ENCODE measurements at regions not wholly inside any gene's neighbourhood (a gene's known extent, or its start where the extent isn't known, plus 50 kb on each side); places are given as distances from the start of the nearest gene placed in this dataset.
"Not testable (repeated sequence)": the region's sequence is repeated elsewhere in the genome, so short reads cannot be mapped to it uniquely, and the experiment has no call there.

DNA sequence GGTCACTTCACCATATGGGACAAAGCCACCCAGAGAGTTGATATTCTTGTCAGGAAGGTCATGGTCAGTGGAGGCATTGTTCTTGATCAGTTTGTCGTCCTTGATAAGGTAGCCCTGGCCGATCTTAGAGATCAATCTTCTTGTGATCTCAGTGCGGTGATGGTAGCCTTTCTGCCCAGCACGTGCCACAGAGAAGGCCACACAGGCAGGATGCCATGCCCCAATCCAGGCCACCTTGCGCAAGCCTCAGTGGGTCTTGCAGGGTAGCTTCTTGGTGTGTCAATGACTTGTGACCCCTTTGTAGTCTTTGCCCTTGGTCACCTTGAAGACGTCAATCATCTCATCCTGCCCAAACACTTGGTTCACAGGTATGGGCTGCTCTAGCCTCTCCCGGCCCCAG, 143.9 kb upstream of the ASB18 start:
- no peak for DNase-seq (ENCODE audit: low spot score)

DNA sequence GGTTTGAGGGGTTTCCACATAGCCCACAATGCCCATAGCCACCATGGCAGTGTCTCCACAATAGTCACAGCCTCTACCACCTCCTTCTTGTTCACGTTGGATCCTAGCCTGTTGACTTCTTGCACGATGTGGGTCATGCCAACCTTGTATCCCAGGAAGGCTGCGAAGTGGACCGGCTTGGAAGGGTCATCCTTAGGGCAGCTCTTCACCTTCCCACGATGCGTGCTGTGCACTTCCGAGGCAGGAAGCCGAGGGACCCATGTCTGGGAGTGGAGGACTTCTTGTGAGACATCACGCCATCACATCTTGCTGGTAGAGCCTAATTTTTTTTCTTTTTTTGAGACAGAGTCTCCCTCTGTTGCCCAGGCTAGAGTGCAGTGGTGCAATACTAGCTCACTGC, 144.6 kb upstream of the ASB18 start:
- DNase-seq (ENCODE audit: low spot score): no peak

DNA sequence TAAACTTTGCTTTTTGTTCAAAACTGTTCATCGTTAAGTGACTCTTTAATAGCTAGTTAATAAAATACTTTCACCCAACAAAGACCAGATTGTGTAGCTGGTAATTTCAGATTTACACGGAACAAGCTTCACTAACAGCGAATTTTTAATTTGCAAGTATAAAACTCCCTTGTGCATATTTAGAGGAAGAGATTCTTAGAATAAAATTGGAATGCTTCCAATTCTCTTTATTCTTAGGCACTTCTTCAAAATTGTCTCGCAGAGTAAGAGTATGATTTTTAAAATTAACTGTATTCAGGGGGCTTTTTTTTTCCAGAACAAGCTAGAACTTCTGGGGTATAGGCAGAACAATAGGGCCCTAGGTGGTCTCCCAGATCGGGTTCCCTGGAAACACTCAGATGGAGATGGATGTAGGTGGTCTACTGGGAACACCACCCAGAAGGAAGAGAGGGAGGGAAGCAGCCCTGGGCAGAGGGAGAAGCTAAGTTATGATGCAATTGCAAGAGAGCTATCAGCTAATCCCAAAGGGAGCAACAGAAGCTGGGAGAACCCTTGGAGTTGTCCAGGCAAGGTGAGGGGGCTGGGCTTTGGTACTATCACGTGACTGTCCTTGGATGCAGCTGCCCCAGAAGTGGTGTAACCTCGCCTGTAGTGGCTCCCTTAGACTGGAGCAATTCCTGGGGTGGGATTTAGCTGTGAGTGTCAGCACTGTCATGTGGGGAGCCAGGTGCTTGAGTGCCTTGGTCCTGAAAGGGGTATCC, 151.7 kb upstream of the ASB18 start:
- no peak for DNase-seq (ENCODE audit: low spot score)

DNA sequence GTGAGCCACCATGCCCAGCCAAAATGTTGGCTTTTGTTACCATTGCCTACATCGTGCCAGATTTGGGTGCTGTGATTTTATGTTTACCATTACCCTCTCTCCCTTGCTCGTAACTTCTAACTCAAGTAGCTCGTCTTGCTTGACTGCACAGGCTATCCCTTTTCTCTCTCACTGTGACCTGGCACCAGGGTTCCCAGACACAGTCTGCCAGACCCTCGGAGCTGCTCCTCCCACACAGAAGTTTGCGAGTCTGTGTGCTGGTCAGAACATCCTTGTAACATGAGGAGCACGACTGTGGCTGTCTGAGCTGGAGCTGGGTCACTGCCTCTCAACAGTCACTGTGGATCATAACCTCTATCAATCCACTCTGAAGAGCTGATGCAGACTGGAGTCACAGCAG, 152.5 kb upstream of the ACKR3 start:
- no peak for DNase-seq (ENCODE audit: low spot score)

DNA sequence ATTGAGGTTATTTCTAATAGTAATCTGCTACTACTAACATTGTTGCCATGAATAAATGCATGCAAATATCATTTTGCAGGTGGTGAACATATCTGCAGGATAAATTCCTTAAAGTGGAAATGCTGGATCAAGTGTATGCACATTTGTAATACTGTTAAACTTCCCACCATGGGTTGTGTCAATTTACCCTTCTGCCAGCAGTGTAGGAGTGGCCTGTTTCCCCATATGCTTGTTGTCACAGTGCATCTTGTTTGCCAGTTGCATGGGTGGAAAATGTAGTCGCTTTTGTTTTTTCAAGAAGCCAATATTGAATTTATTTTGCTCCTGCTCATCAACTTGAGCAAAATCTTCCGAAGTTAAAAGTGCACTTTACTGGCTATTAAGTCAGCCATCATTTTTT, 139.0 kb upstream of the ACKR3 start:
- no peak for DNase-seq (ENCODE audit: low spot score)

DNA sequence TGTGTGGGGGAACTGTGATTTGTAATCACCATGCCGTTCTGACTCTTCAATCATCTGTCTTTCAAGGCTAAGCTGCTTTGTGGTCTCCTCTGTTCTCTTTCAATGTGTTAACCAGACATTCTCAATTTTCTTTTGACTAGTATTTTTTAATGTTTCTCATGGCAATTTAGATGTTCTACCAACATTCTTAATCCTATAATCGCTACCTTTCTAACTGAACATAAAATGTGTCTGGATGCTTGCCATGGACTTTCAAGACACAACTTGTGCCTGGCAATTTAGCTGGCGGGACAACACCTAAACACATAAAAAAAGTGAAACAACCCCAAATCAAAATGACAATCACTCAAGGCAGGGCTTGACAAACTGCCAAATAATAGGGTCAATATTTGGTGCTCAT, 135.0 kb upstream of the ACKR3 start:
- no peak for DNase-seq (ENCODE audit: low spot score)

DNA sequence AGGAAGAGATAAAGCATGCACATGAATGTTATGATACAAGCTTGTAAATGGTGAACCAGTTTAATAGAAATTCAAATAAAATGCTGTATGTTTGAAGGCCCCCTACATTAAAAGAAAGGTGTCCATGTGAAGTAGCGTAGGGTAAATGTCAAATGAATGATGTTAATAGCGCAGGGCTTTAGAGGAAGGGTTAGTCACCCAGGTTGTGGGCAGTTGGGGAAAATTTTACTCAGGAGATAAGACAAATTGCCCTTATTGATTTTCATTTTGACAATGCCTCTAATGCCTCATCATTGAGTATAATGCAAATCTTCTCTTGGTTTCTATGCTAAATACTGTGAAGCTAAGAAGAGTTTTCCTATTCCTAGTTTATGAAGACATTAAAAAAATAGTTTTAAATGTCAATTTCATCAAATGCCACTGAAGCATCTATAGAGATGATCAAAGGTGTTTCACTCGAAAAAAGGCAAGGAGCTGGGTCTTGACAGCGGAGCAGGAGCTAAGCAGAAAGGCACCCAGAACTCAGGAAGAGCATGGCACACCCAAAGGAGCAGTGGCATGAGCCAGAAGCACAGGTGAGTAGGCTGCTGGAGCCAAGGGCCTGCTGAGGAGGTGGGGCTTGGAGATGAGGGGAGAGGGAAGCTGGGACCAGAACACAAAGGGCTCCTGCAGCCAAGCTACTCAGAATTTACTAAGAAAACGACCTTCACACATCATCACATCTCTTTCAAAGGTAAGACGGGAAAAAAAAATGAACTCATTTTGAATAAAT, 129.3 kb upstream of the ACKR3 start:
- no peak for DNase-seq (ENCODE audit: low spot score)

DNA sequence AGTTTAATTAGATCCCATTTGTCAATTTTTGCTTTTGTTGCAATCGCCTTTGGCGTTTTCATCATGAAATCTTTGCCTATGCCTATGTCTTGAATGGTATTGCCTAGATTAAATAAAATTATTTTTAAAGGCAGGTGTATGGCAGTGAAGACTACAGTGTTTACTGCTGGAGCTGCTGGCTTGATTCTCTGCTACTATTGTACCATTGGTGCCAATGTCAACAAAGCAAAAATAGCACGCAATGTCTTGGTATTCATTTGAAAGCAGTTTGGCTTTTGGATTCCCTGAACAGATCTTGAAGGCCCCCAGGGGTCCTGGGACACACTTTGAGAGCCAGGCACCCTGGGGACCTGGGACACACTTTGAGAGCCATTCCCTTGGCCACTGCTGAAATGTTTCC, 125.4 kb upstream of the ACKR3 start:
- DNase-seq (ENCODE audit: low spot score): no peak

DNA sequence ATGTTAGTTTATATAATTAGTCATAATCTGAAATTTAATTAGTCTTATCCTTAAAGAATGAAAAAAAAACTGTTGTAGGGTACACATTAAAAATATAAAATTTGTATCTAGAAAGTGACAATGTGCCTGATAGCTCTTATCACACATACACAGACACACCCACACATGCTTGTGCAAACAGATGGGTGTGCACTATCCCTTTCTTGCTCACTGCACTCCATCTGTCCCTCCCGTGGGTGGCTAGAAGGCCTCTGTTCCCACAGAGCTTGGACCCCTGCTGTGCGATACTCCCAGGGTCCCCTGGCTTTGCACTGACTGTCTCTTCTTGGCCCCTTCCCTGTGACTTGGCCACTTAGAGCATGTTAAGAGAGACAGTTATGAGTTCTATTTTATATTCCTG, 123.9 kb upstream of the ACKR3 start:
- DNase-seq (ENCODE audit: low spot score): no peak

DNA sequence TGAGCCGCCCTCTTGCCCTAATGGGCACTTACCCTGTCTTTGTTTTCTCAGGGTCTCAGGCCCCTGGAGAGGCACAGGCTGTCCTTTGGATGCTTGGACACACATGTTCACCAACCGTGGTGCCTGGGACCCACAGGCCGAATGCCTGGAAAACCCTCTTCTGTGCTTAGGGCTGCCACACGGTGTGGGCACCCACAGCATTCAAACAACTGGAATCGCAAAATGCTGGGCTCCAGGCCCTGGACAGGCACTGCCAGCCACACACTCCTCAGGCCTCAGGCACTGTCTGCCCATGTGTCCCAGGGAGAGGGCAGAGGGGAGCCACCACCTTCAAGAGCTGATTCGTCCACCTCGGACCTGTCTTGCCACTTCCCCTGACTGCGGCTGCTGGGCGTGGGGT, 123.1 kb upstream of the ACKR3 start:
- DNase-seq (ENCODE audit: low spot score): no peak

DNA sequence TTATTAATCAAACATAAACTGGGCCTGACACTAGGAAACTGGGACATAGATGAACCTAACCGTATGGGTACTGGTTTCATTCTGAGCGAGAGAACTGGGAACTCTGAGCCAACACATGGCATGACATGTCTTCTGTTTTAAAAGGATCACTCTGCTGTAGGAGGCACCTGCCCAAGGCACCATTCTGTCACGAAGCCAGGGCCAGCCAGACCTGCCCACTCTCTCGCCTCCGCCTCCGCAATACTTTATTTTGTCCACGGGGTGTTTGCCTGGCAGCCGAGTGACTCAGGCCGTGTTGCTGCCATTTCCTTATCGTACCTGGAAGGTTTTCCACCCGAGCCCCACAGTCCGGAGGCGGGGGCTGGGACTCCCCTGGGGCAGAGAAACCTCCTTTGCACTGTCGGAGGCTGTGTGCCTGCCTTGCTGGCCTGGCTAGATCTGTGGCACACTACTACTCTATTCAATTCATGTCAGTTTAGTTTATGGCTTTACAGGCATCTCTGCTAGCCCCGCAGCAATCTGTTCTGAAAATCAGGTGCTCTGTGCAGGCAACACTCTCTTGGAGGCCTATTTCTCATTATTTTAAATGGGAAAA, 120.4 kb upstream of the ACKR3 start:
- peak; percentile 6 for DNase-seq (ENCODE audit: low spot score)

DNA sequence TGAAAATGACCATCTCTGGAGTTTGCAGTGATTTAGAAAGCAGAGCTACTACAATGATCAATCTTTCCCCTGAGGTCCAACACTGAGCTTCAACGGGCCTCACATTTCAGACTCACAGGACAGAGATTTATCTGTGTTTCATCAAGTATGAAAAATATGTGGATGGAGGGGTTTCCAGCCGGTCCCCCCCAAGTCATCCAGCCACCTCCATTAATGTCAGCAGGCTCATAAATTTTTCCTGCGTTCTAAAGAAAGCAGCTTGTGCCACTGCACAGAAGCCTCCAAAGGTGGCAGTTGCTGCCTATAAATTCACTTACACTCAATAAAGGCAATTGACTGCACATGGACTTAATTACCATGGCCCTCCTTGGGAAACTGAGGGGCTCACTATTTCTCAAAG, 117.4 kb upstream of the ACKR3 start:
- no peak for DNase-seq (ENCODE audit: low spot score)

DNA sequence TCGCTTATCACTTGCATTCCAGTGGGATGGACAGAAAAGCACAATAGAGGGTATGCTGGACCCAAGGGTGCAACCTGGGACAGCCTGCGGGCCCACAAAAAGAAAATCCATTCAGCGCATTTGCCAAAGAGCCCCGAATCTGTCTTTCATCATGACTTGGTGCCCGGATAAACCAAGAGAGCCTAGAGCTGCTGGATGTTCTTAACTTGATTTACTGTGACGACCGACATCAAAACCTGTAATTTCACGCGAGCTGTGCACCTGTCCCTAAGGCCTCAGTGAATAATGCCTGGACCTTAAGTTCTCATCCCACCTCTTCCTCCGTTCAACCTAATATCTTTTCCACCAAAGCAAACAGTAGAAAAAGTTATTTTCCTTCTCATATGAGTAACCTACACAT, 115.5 kb upstream of the ACKR3 start:
- no peak for DNase-seq (ENCODE audit: low spot score)

DNA sequence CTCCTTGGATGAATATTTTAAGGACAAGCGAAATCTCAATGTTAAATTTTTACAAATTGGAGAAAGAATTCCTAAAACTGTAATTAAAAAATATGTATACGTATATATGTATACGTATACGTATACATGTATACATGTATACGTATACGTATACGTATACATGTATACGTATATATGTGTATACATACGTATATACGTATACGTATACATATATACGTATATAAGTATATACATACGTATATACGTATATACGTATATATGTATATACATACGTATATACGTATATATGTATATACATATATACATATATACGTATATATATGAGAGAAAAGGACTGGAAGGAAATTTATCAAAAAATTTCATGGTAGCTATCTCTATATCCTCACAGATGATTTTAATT, 110.2 kb upstream of the ACKR3 start:
- DNase-seq (ENCODE audit: low spot score): no peak

DNA sequence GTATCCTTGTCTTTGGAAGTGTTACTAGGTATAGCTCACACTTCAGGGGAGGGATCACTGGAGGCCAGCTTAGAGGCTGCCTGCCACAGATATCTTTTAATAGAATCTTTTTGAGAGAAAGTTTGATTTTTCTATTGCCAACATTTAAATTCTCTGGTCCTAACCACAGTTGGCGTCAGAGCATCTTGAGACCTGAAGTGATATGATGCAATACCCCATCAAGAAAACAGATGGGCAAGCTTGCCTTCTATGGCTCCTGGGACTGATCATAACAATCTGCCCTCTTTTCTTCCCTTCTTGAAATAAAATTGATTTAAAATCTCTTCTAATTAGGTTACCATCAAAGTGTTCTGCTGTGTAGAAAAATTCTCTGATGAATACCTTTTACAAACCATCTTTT, 105.5 kb upstream of the ACKR3 start:
- no peak for DNase-seq (ENCODE audit: low spot score)

DNA sequence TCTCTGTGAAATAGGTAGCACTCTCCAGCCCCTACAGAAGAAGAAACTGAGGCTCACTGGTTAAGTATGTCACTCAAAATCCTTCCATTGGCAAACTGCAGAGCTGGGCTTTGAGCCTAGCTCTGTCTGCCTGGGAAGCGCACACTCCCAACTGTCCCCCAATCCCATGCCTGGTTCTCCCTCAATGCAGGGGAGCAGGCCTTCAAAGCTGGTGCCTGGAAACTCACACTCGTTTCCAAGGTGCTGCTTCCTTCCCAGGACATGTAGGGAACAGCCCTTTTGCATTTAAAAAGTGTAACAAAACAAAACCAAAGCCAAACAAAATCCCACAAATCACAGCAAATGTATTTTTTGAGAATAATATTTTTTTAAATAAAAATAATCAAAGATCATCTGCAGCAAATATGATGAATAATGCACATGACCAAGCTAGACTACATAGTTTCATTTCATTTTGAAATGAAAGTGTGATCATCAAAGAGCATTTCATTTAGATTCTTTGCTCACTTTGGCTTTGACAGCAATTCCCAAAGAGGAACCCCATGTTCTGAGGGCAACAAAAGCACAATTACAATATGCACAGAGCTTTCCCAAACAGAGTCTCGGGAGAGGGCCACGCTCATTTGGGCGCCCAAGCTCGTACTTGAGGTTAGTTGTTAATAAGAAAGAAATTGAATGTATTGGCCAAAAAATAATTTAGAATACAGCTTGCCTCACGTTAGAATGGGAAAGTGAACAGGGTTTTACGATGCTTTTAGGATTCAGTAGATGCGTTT, 96.7 kb upstream of the ACKR3 start:
- no peak for DNase-seq (ENCODE audit: low spot score)

DNA sequence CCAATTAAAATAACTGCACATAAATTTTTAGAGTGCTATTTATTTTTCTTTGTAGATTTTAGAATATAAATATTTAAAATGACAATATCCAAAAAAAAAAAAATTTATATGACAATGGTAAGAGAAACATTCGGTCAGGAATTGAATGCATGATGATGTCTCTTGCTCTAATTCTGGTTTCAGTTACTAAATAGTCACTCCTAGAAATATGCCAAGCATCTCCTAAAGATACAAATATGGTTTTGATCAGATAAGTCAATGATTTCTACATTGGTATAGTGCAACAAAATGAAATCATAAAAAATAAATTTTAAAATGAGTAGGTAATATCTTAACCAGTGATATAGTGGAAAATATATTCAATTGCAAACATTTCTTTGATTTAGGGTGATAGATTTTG, 95.9 kb upstream of the ACKR3 start:
- no peak for DNase-seq (ENCODE audit: low spot score)

DNA sequence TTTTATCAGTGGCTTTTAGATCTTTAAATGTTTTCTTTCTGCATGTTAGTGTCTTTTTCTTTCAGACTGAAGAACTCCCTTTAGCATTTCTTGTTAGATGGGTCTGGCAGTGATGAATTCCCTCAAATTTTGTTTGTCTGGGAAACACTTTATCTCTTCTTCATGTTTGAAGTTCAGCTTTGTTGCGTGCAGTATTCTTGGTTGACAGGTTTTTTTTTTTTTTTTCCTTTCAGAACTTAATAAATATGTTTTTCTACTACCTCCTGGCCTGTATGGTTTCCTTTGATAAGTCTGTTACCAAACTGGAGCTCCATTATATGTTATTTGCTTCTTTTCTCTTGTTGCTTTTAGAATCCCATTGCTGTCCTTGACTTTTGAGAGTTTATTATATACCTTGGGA, 89.8 kb upstream of the ACKR3 start:
- DNase-seq (ENCODE audit: low spot score): no peak

DNA sequence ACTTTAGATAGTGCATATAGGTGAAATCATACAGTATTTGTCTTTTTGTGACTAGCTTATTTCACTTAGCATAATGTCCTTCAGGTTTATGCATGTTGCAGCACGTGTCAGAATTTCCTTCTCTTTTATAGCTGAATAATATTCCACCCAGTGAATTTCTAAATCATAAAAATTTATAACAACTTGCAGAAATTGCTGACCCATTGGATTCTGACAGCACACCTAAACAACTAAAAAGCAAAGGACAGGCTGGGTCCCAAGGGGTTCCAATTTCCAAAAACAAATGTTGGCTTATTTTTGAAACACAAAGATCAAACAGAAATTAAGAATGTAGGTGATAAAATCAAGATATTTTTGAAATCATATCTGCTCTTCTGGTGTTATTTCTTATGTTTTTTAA, 86.5 kb upstream of the ACKR3 start:
- DNase-seq (ENCODE audit: low spot score): no peak

DNA sequence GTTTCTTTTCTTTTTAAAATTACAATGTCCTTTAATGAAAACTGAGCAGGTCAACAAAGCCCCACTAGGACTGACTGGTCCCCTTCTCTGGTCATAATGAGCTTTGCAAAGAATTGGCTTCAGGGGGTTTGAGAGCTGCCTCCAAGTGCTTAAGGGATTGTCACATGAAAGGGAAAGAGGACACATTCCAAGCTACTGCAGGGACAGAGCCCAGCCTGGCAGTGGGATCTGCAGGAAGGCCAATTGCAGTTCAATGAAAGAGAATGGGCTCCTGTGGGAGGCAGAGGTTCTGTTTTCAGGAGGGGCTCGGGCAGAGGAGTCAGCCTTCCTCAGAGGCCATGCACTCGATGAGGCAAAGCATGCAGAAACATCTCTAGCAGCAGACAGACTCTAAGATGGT, 84.1 kb upstream of the ACKR3 start:
- DNase-seq (ENCODE audit: low spot score): no peak

DNA sequence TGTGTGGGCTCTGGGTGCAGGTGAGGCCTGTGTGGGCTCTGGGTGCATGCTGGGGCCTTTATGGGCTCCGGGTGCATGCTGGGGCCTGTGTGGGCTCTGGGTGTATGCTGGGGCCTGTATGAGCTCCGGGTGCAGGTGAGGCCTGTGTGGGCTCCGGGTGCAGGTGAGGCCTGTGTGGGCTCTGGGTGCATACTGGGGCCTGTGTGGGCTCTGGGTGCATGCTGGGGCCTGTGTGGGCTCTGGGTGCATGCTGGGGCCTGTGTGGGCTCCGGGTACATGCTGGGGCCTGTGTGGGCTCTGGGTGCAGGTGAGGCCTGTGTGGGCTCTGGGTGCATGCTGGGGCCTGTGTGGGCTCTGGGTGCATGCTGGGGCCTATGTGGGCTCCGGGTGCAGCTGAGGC, 80.5 kb upstream of the ACKR3 start:
- not testable (repeated sequence) for DNase-seq (ENCODE audit: low spot score)

DNA sequence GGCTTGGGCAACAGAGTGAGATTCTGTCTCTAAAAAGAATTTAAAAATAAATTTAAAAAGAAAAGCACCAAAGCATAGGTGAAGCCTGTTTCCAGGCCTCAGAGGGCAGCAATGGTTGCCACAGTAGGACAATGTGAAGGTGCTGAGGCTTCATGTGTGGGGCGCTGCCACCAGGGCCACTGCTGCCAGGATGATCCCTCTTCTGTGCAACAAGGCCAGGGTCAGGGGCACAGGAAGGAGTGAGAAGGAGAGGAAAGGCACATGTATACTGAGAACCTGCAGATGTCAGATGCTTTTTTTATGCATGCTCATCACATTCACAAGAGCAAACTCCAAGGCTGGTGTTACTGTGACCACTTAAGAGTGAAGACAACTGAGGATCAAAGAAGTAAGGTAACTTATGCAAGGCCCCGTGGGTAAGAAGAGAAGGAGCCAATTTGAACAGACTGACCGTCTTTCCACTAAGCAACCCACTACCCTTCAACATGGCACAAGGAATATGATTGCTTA, 79.7 kb upstream of the ACKR3 start:
- DNase-seq (ENCODE audit: low spot score): no peak

Measured in HT-29 (cell line).